ENCODE measurements at regions not wholly inside any gene's neighbourhood (a gene's known extent, or its start where the extent isn't known, plus 50 kb on each side); places are given as distances from the start of the nearest gene placed in this dataset.

- DNase-seq (ENCODE audit: low read depth) = no peak
- TF ChIP-seq, protein P1, sequence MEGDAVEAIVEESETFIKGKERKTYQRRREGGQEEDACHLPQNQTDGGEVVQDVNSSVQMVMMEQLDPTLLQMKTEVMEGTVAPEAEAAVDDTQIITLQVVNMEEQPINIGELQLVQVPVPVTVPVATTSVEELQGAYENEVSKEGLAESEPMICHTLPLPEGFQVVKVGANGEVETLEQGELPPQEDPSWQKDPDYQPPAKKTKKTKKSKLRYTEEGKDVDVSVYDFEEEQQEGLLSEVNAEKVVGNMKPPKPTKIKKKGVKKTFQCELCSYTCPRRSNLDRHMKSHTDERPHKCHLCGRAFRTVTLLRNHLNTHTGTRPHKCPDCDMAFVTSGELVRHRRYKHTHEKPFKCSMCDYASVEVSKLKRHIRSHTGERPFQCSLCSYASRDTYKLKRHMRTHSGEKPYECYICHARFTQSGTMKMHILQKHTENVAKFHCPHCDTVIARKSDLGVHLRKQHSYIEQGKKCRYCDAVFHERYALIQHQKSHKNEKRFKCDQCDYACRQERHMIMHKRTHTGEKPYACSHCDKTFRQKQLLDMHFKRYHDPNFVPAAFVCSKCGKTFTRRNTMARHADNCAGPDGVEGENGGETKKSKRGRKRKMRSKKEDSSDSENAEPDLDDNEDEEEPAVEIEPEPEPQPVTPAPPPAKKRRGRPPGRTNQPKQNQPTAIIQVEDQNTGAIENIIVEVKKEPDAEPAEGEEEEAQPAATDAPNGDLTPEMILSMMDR (conservative IDR thresholded peaks at IDR 0.05; ENCODE audit: low read depth, low read length) = no peak
Measured at GRCh38 chr1:38700077-38700470, 159.5 kb downstream of the RRAGC start.

DNA sequence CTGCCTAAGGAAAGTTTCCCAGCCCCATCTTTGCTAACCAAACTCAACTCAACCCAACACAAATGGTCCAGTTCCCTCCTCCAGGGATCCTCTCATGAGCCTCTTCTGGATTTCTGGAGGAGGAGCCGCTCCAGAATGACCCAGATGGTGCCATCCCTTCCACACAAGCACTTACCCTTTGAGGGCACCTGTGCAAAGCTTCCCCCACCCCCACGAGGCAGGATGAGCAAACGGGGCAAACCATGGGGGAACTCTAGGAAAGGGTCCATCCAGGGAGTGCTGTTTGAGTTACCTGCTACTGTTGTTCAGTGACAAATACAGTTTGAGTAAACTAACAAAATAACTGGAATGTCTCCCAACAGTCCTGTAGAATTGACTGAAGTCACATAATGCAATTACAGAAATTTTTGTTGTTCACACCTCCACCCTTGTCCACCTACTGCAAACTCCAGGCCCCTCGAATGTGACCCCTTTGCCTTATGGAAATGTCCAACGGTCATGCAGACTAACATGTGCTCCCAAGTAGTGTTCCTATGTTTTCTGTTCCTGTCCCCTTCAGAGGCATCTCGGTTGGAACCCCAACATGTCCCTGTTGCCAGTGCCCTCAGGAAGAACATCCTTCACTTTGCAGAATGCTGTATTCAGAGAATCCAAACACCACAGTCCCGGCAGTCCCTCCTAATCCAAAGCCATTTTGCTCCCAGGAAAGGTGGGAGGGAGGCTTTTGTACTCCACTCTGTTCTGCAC, 160.1 kb downstream of the RRAGC start:
- TF ChIP-seq, protein P1 (conservative IDR thresholded peaks at IDR 0.05; ENCODE audit: low read depth, low read length) = no peak
- no peak for DNase-seq (ENCODE audit: low read depth)
- H3K4me3 ChIP-seq (ENCODE audit: low read depth, low read length) = no peak overlapping the region

More at GRCh38 chr1:38700077-38700470, 159.5 kb downstream of the RRAGC start:
- H3K4me3 ChIP-seq (ENCODE audit: low read depth, low read length) = no peak overlapping the region

GRCh38 chr1:38697387-38697786, 162.2 kb downstream of the RRAGC start:
- DNase-seq (ENCODE audit: low read depth) = no peak
- no peak overlapping the region for H3K4me3 ChIP-seq (ENCODE audit: low read depth, low read length)
- TF ChIP-seq, protein P1 (conservative IDR thresholded peaks at IDR 0.05; ENCODE audit: low read depth, low read length) = no peak

- no peak for DNase-seq (ENCODE audit: low read depth)
- TF ChIP-seq, protein P1 (conservative IDR thresholded peaks at IDR 0.05; ENCODE audit: low read depth, low read length) = no peak
- no peak overlapping the region for H3K4me3 ChIP-seq (ENCODE audit: low read depth, low read length)
Measured at GRCh38 chr1:38696371-38696770, 163.2 kb downstream of the RRAGC start.

GRCh38 chr1:38693759-38694158, 165.8 kb downstream of the RRAGC start:
- DNase-seq (ENCODE audit: low read depth) = no peak
- TF ChIP-seq, protein P1 (conservative IDR thresholded peaks at IDR 0.05; ENCODE audit: low read depth, low read length) = no peak
- H3K4me3 ChIP-seq (ENCODE audit: low read depth, low read length) = no peak overlapping the region

- no peak overlapping the region for H3K4me3 ChIP-seq (ENCODE audit: low read depth, low read length)
- DNase-seq (ENCODE audit: low read depth) = no peak
- TF ChIP-seq, protein P1 (conservative IDR thresholded peaks at IDR 0.05; ENCODE audit: low read depth, low read length) = no peak
Measured at GRCh38 chr1:38693031-38693430, 166.5 kb downstream of the RRAGC start.
